WERI-Rb-1 (cell line): ENCODE measurements at regions not wholly inside any gene's neighbourhood (a gene's known extent, or its start where the extent isn't known, plus 50 kb on each side); places are given as distances from the start of the nearest gene placed in this dataset.

ENCODE experiments used
- DNase-seq: peaks from one replicate; pipeline ENCODE4 v3.0.0-alpha.2; 2020
- H3K27ac ChIP-seq: fragments of 250-450 bp; sonication (Bioruptor Pico); 2 replicates; pipeline ENCODE4 v1.5.1; 2020; ENCODE audit warnings: mild to moderate bottlenecking, moderate library complexity
- H3K27me3 ChIP-seq: fragments of 250-450 bp; sonication (Bioruptor Pico); 2 replicates; pipeline ENCODE4 v1.5.1; 2021; ENCODE audit warnings: mild to moderate bottlenecking, low read depth, moderate library complexity; ENCODE audit not compliant: insufficient read depth, severe bottlenecking
- H3K36me3 ChIP-seq: fragments of 250-450 bp; sonication (Bioruptor Pico); 2 replicates; pipeline ENCODE4 v1.5.1; 2020; ENCODE audit warnings: mild to moderate bottlenecking, moderate library complexity
- H3K4me3 ChIP-seq: 2 replicates; pipeline ENCODE4 v1.5.1; 2011; ENCODE audit warnings: low read depth, mild to moderate bottlenecking, control low read depth, low read length
- H3K9me3 ChIP-seq: fragments of 250-450 bp; sonication (Bioruptor Pico); 2 replicates; pipeline ENCODE4 v1.5.1; 2021; ENCODE audit warnings: mild to moderate bottlenecking, moderate library complexity; ENCODE audit not compliant: severe bottlenecking
- CTCF ChIP-seq: IDR thresholded peaks from 2 replicates; pipeline ENCODE4 v1.5.1; 2011; ENCODE audit warnings: low read depth, mild to moderate bottlenecking, control low read depth, inconsistent platforms, low read length

DNA sequence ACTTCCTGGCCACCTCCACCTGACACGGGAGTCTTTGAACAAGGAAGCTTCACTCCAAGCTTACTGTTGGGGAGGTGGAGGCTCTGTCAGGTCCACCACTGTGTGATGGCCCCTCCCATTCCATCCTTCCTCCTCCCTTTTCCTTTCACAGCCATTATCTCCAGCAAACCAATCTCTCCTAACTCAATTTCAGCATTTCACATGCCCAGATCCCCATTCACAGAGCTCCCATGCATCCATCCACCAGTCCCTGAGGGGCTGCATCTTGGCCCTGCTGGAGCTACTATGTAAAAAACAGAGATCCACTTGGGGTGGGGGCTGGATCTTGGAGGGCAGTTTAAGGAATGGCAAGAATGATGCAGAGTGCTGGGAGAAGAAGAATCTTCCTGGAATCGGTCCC, 129.0 kb upstream of the COPS8 start:
- Histone ChIP-seq H3K27ac (no peak overlapping the region), H3K27me3 (no peaks in the 10 kb centered on the region), H3K4me3 (no peak overlapping the region), H3K9me3 (peaks cover 4% of the 10 kb centered on the region), H3K36me3 (no peaks in the 10 kb centered on the region)
- DNase-seq = no peak
- no peak for TF ChIP-seq CTCF

DNA sequence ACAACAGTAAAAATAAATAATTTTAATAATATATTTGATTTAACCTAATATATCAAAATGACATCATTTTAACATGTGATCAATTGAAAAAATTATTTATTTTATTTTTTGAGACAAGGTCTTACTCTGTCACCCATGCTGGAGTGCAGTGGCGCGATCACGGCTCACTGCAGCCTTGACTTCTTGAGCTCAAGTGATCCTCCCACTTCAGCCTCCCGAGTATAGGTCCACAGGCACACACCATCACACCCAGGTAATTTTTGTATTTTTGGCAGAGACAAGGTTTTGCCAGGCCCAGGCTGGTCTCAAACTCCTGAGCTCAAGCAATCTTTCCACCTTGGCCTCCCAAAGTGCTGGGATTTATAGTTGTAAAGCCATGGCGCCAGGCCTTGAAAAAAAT, 126.7 kb upstream of the COPS8 start:
- Histone ChIP-seq H3K27ac (no peak overlapping the region), H3K27me3 (no peaks in the 10 kb centered on the region), H3K4me3 (no peak overlapping the region), H3K9me3 (no peaks in the 10 kb centered on the region), H3K36me3 (no peaks in the 10 kb centered on the region)
- no peak for TF ChIP-seq CTCF
- DNase-seq = no peak

DNA sequence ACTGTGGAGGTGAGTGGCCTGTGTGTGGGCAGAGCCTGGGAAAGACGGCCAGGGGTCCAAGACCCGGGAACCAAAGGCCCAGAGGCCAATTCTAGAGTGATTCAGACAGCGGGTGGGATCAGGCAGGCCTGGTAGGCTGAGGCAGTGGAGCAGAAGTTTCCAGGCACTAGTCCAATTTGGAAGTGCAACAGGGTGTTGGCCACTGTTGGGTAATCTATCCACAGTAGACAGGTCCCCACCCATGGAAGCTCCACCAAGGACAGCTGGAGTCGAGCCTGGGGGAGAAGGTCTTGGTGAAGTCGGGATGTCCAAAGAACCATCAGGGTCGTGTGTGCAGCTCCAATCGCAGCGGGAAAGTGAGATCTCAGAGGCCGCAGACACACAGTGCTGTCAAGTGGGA, 125.8 kb upstream of the COPS8 start:
- Histone ChIP-seq H3K9me3 (no peaks in the 10 kb centered on the region), H3K27ac (no peak overlapping the region), H3K27me3 (no peaks in the 10 kb centered on the region), H3K4me3 (no peak overlapping the region), H3K36me3 (no peaks in the 10 kb centered on the region)
- DNase-seq = no peak
- no peak for TF ChIP-seq CTCF

- no peak for TF ChIP-seq CTCF
- H3K4me3 ChIP-seq = no peak overlapping the region
Observed at GRCh38 chr2:236960531-236960930, 125.2 kb upstream of the COPS8 start.

GRCh38 chr2:236962816-236963215, 122.9 kb upstream of the COPS8 start:
- H3K27ac ChIP-seq = no peak overlapping the region
- H3K4me3 ChIP-seq = no peak overlapping the region
- no peaks in the 10 kb centered on the region for H3K27me3 ChIP-seq
- no peaks in the 10 kb centered on the region for H3K36me3 ChIP-seq
- no peak for TF ChIP-seq CTCF
- no peak for DNase-seq
- H3K9me3 ChIP-seq = no peaks in the 10 kb centered on the region

More at GRCh38 chr2:236960531-236960930, 125.2 kb upstream of the COPS8 start:
- Histone ChIP-seq H3K27ac (no peak overlapping the region), H3K36me3 (no peaks in the 10 kb centered on the region), H3K27me3 (no peaks in the 10 kb centered on the region), H3K9me3 (no peaks in the 10 kb centered on the region)
- DNase-seq = no peak

DNA sequence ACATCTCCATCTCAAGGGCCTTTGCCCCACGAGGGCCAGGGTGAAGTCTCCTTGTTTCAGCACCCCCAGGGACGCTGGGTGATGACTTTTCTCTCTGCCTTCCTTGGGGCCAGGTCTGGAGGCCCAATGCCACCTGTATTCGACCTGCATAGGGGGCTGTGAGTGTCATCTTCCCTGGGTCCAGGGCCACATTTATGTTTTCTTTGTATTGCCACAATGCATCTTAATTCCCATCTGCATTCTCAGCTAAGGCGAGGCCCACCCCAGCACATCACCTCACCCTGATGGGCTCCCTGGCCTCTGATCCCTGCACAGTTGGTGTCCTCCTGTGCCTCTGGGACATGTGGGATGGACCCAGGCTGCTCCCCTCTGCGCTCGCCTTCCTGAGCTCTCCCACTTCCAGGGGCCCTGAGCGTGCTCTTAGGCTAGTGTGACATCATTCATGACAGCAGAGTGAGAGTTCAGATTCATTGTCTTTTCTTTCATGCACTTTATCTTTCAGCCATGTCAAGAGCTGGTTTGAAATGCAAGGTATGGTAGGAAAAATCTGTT, 122.0 kb upstream of the COPS8 start:
- Histone ChIP-seq H3K36me3 (no peaks in the 10 kb centered on the region), H3K4me3 (no peak overlapping the region), H3K9me3 (no peaks in the 10 kb centered on the region), H3K27me3 (no peaks in the 10 kb centered on the region), H3K27ac (no peak overlapping the region)
- no peak for TF ChIP-seq CTCF
- DNase-seq = no peak
